ENCODE measurements at regions not wholly inside any gene's neighbourhood (a gene's known extent, or its start where the extent isn't known, plus 50 kb on each side); places are given as distances from the start of the nearest gene placed in this dataset.

GRCh38 chr13:44181931-44182330 lies 191.7 kb upstream of the SERP2 start:
- no peak for TF ChIP-seq POLR2A (IDR thresholded peaks at IDR 0.05)
- no peak for TF ChIP-seq POLR2AphosphoS5 (IDR thresholded peaks at IDR 0.05)
- TF ChIP-seq CTCF (IDR thresholded peaks at IDR 0.05) = no peak

Measured in transverse colon (tissue), 4 donors.